ENCODE measurements at regions not wholly inside any gene's neighbourhood (a gene's known extent, or its start where the extent isn't known, plus 50 kb on each side); places are given as distances from the start of the nearest gene placed in this dataset.

- TF ChIP-seq, protein P1, sequence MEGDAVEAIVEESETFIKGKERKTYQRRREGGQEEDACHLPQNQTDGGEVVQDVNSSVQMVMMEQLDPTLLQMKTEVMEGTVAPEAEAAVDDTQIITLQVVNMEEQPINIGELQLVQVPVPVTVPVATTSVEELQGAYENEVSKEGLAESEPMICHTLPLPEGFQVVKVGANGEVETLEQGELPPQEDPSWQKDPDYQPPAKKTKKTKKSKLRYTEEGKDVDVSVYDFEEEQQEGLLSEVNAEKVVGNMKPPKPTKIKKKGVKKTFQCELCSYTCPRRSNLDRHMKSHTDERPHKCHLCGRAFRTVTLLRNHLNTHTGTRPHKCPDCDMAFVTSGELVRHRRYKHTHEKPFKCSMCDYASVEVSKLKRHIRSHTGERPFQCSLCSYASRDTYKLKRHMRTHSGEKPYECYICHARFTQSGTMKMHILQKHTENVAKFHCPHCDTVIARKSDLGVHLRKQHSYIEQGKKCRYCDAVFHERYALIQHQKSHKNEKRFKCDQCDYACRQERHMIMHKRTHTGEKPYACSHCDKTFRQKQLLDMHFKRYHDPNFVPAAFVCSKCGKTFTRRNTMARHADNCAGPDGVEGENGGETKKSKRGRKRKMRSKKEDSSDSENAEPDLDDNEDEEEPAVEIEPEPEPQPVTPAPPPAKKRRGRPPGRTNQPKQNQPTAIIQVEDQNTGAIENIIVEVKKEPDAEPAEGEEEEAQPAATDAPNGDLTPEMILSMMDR (IDR thresholded peaks at IDR 0.05): no peak
- no peak for TF ChIP-seq POLR2A (IDR thresholded peaks at IDR 0.05)
These were observed 225.3 kb upstream of the AGAP1 start for GRCh38 chr2:235268535-235268934.
